SK-N-SH (cell line): ENCODE measurements at regions not wholly inside any gene's neighbourhood (a gene's known extent, or its start where the extent isn't known, plus 50 kb on each side); places are given as distances from the start of the nearest gene placed in this dataset.

Experiments
- CHD2 ChIP-seq: fragments of 150-350 bp; IDR thresholded peaks from 2 replicates; pipeline ENCODE4 v1.6.1; 2018; ENCODE audit warnings: low read length; ENCODE audit not compliant: partially characterized antibody
- CTCF ChIP-seq: fragments of 200-600 bp; sonication (generic); IDR thresholded peaks from 2 replicates; pipeline ENCODE4 v1.6.1; 2017; ENCODE audit warnings: antibody characterized with exemption, mild to moderate bottlenecking, moderate library complexity
- EZH2phosphoT487 ChIP-seq: fragments of 200-600 bp; sonication (generic); IDR thresholded peaks from 2 replicates; pipeline ENCODE4 v1.6.1; 2017; ENCODE audit warnings: low read depth, mixed run types, mild to moderate bottlenecking, antibody characterized with exemption, moderate library complexity, borderline replicate concordance
- GABPA ChIP-seq: IDR thresholded peaks from 2 replicates; pipeline ENCODE4 v1.4.0; 2012; ENCODE audit warnings: low read depth, mild to moderate bottlenecking
- MAX ChIP-seq: IDR thresholded peaks from 2 replicates; pipeline ENCODE4 v1.4.0; 2012; ENCODE audit warnings: low read depth
- MEF2A ChIP-seq: IDR thresholded peaks from 2 replicates; pipeline ENCODE4 v1.4.0; 2012; ENCODE audit warnings: low read depth, borderline replicate concordance
- MXI1 ChIP-seq: IDR thresholded peaks from 2 replicates; pipeline ENCODE4 v1.6.1; 2012; ENCODE audit warnings: mild to moderate bottlenecking, low read depth, low read length, improper control_type of control experiment
- NFIC ChIP-seq: IDR thresholded peaks from 2 replicates; pipeline ENCODE4 v1.4.0; 2012; ENCODE audit warnings: borderline replicate concordance
- POLR2AphosphoS5 ChIP-seq: IDR thresholded peaks from 2 replicates; pipeline ENCODE4 v1.6.1; 2012; ENCODE audit warnings: low read depth, low read length
- SIN3A ChIP-seq: IDR thresholded peaks from 2 replicates; pipeline ENCODE4 v1.6.1; 2012; ENCODE audit warnings: low read depth, mild to moderate bottlenecking, low read length, moderate library complexity, borderline replicate concordance
- SMC3 ChIP-seq: IDR thresholded peaks from 2 replicates; pipeline ENCODE4 v1.6.1; 2012; ENCODE audit warnings: low read depth, low read length, improper control_type of control experiment
- TCF12 ChIP-seq: IDR thresholded peaks from 2 replicates; pipeline ENCODE4 v1.4.0; 2012
- USF2 ChIP-seq: fragments of 150-350 bp; IDR thresholded peaks from 2 replicates; pipeline ENCODE4 v1.6.1; 2017; ENCODE audit warnings: antibody characterized with exemption, low read length, low read depth, borderline replicate concordance
- TF ChIP-seq, protein P1 (sequence below): IDR thresholded peaks from 2 replicates; pipeline ENCODE4 v1.6.1; 2012; ENCODE audit warnings: mild to moderate bottlenecking, low read depth, low read length, moderate library complexity

- TF ChIP-seq, protein P1, sequence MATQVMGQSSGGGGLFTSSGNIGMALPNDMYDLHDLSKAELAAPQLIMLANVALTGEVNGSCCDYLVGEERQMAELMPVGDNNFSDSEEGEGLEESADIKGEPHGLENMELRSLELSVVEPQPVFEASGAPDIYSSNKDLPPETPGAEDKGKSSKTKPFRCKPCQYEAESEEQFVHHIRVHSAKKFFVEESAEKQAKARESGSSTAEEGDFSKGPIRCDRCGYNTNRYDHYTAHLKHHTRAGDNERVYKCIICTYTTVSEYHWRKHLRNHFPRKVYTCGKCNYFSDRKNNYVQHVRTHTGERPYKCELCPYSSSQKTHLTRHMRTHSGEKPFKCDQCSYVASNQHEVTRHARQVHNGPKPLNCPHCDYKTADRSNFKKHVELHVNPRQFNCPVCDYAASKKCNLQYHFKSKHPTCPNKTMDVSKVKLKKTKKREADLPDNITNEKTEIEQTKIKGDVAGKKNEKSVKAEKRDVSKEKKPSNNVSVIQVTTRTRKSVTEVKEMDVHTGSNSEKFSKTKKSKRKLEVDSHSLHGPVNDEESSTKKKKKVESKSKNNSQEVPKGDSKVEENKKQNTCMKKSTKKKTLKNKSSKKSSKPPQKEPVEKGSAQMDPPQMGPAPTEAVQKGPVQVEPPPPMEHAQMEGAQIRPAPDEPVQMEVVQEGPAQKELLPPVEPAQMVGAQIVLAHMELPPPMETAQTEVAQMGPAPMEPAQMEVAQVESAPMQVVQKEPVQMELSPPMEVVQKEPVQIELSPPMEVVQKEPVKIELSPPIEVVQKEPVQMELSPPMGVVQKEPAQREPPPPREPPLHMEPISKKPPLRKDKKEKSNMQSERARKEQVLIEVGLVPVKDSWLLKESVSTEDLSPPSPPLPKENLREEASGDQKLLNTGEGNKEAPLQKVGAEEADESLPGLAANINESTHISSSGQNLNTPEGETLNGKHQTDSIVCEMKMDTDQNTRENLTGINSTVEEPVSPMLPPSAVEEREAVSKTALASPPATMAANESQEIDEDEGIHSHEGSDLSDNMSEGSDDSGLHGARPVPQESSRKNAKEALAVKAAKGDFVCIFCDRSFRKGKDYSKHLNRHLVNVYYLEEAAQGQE: no peak
- TF ChIP-seq CTCF: no peak
- no peak for TF ChIP-seq MXI1
- TF ChIP-seq USF2: no peak
- no peak for TF ChIP-seq MAX
- no peak for TF ChIP-seq GABPA
- TF ChIP-seq SIN3A: no peak
- TF ChIP-seq TCF12: no peak
- no peak for TF ChIP-seq CHD2
- no peak for TF ChIP-seq POLR2AphosphoS5
- TF ChIP-seq MEF2A: no peak
- TF ChIP-seq SMC3: no peak
- TF ChIP-seq EZH2phosphoT487: no peak
- no peak for TF ChIP-seq NFIC
Measured at GRCh38 chr14:27372771-27373170, 774.9 kb upstream of the NOVA1 start.
